Fibroblast of the aortic adventitia (primary cell): ENCODE measurements at regions not wholly inside any gene's neighbourhood (a gene's known extent, or its start where the extent isn't known, plus 50 kb on each side); places are given as distances from the start of the nearest gene placed in this dataset.

Experiments
- DNase-seq: peaks from one replicate; pipeline ENCODE4 v3.0.0-alpha.2; 2010; ENCODE audit warnings: low read depth
- H3K4me3 ChIP-seq: 2 replicates; pipeline ENCODE4 v1.5.1; 2011; ENCODE audit warnings: low read depth, mild to moderate bottlenecking, control low read depth, low read length, moderate library complexity
- CTCF ChIP-seq: IDR thresholded peaks from 2 replicates; pipeline ENCODE4 v1.5.1; 2011; ENCODE audit warnings: mild to moderate bottlenecking, low read length, control low read depth, inconsistent platforms; ENCODE audit not compliant: insufficient read depth

GRCh38 chr18:27556741-27557140 lies 371.6 kb upstream of the CHST9 start:
- no peak for DNase-seq
- H3K4me3 ChIP-seq, result no peak overlapping the region
- TF ChIP-seq CTCF, result no peak

GRCh38 chr18:27549335-27550039 lies 364.4 kb upstream of the CHST9 start:
- no peak overlapping the region for H3K4me3 ChIP-seq
- TF ChIP-seq CTCF, result no peak
- no peak for DNase-seq

DNA sequence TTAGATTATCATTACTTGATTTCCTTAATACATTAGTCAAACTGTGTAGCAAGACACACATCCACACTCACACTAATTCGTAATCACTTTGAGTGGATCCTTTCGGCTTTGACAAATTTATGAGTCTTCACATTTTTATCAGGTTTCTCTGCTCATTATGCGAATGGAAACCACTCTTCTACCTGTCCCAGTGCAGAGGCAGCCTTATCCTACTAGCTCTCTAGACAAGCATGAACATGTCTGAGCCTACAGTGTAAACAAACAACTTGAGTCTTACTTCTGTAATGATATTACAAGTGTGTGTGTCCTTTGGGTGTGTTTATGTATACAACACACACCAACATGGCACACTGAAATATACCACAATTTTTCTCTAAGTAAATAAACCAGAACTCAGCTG lies 361.9 kb upstream of the CHST9 start:
- no peak overlapping the region for H3K4me3 ChIP-seq
- DNase-seq, result no peak
- TF ChIP-seq CTCF, result no peak

DNA sequence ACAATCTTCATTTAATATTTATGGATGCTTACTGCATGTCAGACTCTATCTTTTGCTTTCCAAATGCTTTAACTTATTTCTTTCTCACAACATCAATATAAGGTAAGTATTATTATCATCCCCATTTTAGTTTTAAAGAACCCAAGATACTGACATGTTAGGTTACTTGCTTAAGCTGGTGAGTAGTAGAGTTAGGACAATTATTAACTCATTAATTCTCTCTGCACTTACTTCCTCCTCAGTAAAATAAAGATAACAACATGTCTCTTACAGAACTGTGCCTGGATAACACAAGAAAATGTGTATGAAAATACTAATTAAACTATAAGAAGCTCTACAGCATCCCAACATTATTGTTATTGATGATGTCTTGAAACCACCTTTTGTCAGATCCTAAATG lies 359.1 kb upstream of the CHST9 start:
- no peak for DNase-seq
- no peak for TF ChIP-seq CTCF
- H3K4me3 ChIP-seq, result no peak overlapping the region

GRCh38 chr18:27541293-27541692 lies 356.2 kb upstream of the CHST9 start:
- no peak for TF ChIP-seq CTCF
- no peak overlapping the region for H3K4me3 ChIP-seq
- no peak for DNase-seq

DNA sequence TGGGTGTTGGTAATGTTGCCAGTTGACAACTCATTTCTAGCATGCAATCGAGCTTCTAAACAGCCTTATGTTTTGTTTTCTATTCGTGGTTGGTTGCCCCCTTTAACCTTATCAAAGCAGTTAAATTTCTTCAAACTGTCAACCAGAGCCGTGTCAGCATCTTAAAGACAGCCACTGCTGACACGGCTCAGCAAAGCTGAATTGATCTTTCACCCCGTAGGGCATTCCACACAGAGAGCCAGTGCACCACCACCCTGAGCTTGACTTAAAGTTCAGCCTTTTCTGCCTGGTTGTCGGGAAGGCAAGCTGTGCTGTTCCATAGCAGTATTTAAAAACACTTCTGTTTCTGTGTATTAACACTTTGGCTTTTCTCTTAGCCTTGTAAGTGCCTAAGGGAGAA lies 355.0 kb upstream of the CHST9 start:
- H3K4me3 ChIP-seq, result no peak overlapping the region
- TF ChIP-seq CTCF, result no peak
- no peak for DNase-seq
